HG02981 (cell line): ENCODE measurements at regions not wholly inside any gene's neighbourhood (a gene's known extent, or its start where the extent isn't known, plus 50 kb on each side); places are given as distances from the start of the nearest gene placed in this dataset.

Experiments
- ATAC-seq: cut with Tn5 transposase; IDR thresholded peaks from one replicate; pipeline ENCODE4 v1.9.1; 2021; ENCODE audit warnings: mild to moderate bottlenecking, moderate library complexity; ENCODE audit not compliant: unreplicated experiment

DNA sequence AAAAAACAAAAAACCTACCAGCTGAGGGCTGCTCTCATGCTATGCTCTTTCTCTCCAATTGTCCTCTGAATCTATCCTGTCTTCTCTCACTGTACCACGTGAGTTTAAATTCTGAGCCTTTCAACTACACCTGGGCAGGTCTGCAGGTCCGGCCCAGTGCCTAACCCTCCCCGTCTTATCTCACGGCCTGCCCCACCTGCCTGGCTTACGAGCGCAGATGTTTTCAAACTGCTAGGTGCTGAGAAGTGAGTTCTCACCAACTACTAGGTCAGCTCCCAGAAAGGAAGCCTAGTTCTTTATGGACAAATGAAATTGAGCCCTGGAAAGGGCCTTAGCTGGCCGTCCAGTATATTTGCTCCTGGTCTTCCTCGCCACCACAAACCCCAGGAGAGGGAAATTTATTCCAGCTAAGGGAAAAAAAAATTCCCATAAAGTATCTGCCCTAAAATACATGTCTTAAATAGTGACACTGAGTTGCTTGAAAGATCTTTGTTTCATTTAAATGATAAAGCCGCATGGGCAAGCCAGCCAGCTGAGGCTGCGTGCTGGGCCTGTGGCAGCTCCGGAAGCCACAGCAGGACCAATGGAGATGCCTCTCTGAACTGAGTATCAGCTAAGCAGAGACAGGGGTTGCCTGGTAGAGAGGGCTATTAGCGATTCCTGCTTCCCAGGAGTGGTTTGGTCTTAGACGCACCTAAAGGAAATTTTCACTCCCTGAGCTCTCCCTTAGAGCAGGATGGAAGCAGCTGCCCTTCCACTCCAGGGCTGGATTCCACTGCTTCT lies 92.5 kb upstream of the NCK2 start:
- no peak for ATAC-seq

DNA sequence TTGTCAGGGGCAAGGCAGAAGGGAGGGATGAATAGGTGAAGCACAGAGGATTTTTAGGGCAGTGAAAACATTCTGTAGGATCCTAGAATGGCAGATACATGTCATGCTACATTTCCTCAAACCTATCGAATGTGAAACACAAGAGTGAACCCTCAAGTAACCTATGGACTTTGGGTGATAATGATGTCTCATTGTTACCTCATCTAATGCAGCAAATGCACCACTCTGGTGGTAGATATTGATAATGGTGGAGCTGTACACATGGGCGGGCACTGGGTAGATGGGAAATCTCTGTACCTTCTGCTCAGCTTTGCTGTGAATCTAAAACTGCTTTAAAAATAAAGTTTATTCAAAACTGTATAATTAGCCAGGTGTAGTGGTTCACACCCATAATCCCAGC lies 95.2 kb upstream of the NCK2 start:
- no peak for ATAC-seq

GRCh38 chr2:105647731-105648130 lies 97.0 kb upstream of the NCK2 start:
- ATAC-seq: no peak

- ATAC-seq: no peak
These were observed 98.0 kb upstream of the NCK2 start for GRCh38 chr2:105646774-105647076.

- no peak for ATAC-seq
These were observed 98.6 kb upstream of the NCK2 start for GRCh38 chr2:105645938-105646773.

- ATAC-seq: no peak
These were observed 99.4 kb upstream of the NCK2 start for GRCh38 chr2:105645031-105645937.

GRCh38 chr2:105644174-105644980 lies 100.3 kb upstream of the NCK2 start:
- ATAC-seq: no peak

DNA sequence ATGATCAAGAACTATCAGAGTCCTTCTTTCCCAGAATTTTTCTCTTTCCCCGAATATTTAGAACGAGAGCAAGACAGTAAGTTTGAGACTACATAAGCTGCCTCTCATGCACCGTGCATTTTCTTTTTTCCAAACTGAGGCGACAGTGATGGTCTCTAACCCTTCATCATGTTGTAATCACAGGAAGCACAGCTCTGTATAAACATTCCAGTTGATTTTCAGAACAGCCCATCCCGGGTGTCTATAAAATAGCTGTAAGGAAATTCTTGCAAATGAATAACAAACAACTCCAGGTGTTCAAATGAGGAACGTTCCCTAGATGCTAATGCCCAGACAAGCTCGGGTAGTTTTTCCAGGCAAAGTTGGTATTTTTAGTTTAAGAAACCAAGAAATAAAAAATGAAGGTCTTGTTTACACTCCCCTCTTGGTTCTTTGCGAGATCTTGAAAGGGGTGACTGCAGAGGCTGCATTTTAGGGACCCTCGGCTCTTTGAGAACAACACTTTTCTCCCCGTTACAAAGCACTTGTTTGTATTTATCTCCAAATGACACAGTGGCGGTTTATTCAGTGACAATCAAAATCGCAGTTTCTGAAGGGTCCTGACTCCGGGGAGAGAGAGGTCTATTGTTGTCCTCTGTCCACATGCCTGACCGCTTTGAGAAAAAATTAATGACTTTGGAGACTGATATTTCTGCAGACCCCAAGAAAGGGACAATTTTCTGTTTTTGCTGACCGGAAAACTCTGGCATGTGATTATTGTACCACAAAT lies 101.1 kb upstream of the NCK2 start:
- ATAC-seq: no peak

- ATAC-seq: no peak
These were observed 103.3 kb upstream of the NCK2 start for GRCh38 chr2:105641389-105641811.

- no peak for ATAC-seq
These were observed 104.5 kb upstream of the NCK2 start for GRCh38 chr2:105640246-105640645.

DNA sequence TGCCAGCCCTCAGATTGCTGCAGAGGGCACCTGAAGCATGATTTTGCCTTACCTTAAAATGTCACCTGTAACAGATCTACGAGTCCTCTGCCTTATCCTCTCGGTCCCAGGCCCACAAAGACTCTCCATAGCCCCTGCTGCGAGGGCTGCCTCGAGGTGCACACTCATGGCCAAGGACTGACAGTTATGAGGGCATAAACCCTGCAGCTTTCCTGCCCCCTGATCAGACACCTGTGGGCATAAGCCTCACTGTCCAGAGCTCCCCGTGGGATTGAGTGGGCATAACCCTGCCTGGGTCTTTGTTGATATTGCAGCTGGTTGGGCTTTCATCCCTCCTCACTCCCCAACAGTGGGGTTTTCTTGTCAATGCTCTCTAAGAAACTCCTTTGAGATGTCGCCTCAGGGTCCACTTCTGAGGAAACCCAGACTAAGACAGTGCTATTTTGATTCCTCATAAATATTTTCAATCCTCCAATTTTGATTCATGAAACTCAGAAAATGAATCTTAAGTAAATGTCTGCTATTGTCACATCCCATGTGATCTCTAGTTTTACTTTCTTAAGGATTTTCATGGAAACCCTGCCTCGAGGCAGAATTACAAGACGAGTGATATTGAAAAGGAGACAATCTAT lies 108.5 kb upstream of the NCK2 start:
- ATAC-seq: no peak

GRCh38 chr2:105635564-105635963 lies 109.1 kb upstream of the NCK2 start:
- ATAC-seq: no peak

DNA sequence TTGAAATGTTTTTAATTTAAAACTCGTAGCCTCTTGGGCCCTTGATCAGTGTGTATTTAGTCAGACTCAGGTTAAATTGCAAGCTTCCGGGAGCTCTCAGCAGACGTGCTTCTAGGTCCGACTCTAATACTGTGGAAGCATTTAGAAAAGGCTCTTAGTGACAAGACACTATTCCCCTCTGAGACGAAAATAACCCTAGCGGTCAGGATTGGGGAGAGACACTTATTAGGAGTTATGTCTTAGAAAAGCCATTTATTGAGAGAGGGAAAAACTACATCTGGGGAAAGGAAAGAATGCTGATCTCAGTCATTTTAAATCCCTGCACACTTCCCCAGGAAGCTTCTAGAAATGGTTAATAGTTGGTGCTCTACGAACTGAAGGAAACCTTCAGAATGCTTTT lies 110.5 kb upstream of the NCK2 start:
- ATAC-seq: no peak

DNA sequence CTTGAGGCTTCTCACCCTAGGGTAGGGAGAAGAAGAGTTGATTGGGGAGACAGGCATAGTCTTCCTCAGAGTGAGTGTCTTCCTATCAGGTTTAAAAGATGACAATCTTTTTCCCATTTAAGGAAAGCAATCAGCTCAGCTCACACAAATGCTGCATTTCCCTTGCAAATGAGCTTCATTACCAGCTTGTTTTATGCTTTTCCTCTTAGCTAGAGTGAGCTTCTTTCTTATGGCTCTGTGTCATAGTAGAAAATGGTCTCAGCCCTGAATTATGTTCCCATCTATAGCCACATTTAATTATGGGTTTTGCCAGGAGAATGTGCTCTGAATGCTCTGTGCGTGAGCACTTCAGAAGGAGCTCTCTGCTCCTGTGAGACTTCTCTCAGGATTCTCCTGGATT lies 112.8 kb upstream of the NCK2 start:
- ATAC-seq: no peak

DNA sequence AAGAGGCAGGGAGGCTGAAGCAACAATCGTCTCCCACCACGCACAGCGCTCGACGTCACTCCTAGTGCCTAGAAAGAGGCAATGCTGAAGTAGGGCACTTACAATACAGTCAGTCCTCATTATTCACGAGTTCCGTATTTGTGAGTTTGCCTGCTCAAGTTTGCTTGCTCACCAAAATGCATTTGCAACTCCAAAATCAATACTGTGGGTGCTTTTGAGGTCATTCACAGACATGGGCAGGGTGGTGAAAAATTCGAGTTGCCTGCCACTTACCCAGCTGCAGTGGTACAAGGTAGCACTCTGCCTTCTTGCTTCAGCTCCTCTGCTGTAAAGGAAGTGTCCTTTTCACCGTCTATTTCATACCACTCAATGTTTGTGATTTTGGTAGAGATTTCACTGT lies 113.7 kb upstream of the NCK2 start:
- ATAC-seq: no peak

DNA sequence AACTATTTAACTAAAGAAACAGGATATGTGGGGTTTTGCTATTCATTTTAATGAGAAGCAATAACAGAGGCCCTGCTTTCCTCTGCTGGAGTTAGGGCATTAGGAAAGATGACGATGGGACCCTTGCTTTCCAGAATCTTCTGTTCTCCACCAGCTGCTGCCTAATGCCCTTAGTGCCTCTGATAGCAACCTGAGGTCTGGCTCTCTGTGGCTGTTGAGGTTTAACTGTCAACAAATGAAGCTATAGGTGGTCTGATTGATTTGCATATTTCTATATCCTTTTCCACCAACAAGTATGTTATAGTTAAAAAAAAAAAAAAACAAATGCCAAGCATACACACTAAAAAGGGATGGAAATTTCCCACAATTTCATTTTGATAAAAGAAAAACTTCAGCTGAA lies 115.1 kb upstream of the NCK2 start:
- no peak for ATAC-seq

DNA sequence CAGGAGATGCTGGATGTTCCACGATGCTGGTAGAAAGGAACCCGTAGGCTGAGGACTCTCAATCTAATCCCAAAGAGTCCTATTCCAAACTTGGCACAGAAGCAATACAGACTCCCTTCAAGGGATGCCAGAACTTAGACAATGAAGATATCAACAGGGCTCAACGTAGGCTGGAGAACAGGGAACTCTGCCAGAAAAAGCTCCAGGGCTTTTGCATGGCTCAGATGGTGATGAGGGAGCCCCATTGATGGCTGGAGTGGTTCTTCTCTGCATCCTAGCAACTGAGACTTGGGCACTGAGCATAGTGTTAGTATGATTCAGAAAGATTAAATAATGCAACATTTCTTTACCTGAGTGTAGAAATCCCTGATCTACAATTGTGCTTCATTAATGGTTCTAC lies 117.2 kb upstream of the NCK2 start:
- ATAC-seq: no peak

DNA sequence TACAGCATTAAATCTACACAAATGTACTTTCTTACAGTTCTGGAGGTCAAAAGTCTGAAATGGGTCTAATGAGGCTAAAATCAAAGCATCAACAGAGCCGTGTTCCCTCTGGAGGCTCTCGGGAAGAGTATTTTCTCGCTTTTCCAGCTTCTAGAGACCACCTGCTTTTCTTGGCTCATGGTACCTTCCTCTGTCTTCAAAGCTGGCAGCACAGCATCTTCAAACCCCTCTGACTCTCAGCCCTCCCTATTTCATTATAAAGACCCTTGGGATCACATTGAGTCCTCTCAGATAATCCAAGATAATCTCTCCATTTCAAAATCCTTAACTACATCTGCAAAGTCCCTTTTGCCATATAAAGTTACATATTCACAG lies 117.8 kb upstream of the NCK2 start:
- ATAC-seq: no peak

GRCh38 chr2:105626212-105626965 lies 118.3 kb upstream of the NCK2 start:
- ATAC-seq: no peak
